Heart right ventricle (tissue), 16 donors: ENCODE measurements at regions not wholly inside any gene's neighbourhood (a gene's known extent, or its start where the extent isn't known, plus 50 kb on each side); places are given as distances from the start of the nearest gene placed in this dataset.

ENCODE experiments used
- ATAC-seq, 8 donors: fragments of 200-7000 bp; cut with Tn5 transposase; one replicate each; pipeline ENCODE4 v1.9.1; 2020; ENCODE audit warnings: mild to moderate bottlenecking in 8 of 8, moderate library complexity in 8 of 8, moderate number of reproducible peaks in 1 of 8
- DNase-seq, 2 donors: peaks; one replicate each; pipeline ENCODE4 v3.0.0-alpha.2; 2020
- H3K27ac ChIP-seq, 10 donors: fragments of 200-600 bp; sonication (generic) in 2 of 10; one replicate each; pipeline versions ENCODE4 v1.5.0 to v1.8.0; 2020 to 2022; ENCODE audit warnings: mild to moderate bottlenecking in 3 of 10
- H3K27me3 ChIP-seq, 7 donors: fragments of 200-600 bp; one replicate each; pipeline ENCODE4 v1.8.0; 2021 to 2022; ENCODE audit warnings: mild to moderate bottlenecking in 2 of 7
- H3K36me3 ChIP-seq, 9 donors: fragments of 200-600 bp; sonication (generic) in 1 of 9; one replicate each; pipeline versions ENCODE4 v1.5.0 to v1.8.0; 2020 to 2022; ENCODE audit warnings: mild to moderate bottlenecking in 2 of 9
- H3K4me1 ChIP-seq, 9 donors: fragments of 200-600 bp; sonication (generic) in 1 of 9; one replicate each; pipeline versions ENCODE4 v1.5.0 to v1.8.0; 2020 to 2022; ENCODE audit warnings: mild to moderate bottlenecking in 4 of 9
- H3K4me3 ChIP-seq, 10 donors: fragments of 200-600 bp; sonication (generic) in 2 of 10; one replicate each; pipeline versions ENCODE4 v1.5.0 to v1.8.0; 2020 to 2022; ENCODE audit warnings: mild to moderate bottlenecking in 7 of 10, moderate library complexity in 2 of 10
- H3K9me3 ChIP-seq, 11 donors: fragments of 200-600 bp in 10 of 11; sonication (generic) in 2 of 11; one replicate each; pipeline versions ENCODE4 v1.5.0 to v1.8.0; 2013 to 2022; ENCODE audit warnings: mild to moderate bottlenecking in 2 of 11, control low read depth in 1 of 11, moderate library complexity in 1 of 11
- CTCF ChIP-seq, 9 donors: fragments of 200-600 bp; sonication (generic) in 2 of 9; IDR thresholded peaks; one replicate each; pipeline versions ENCODE4 v1.5.0 to v1.8.0; 2021 to 2022; ENCODE audit warnings: antibody characterized with exemption in 9 of 9, mild to moderate bottlenecking in 5 of 9, moderate library complexity in 1 of 9
- WGBS, 2 donors: extraction: QIAGEN DNeasy Blood & Tissue Kit; methylation state at CpG; one replicate each; pipeline ENCODE4 v1.1.7; 2013; ENCODE audit warnings: inconsistent platforms in 1 of 2; 5-methylcytosine and 5-hydroxymethylcytosine counted together
- intact Hi-C, 10 donors: fragments of 100-400 bp; cut with DNase I; formaldehyde crosslinking; loops; one replicate each; pipeline versions ENCODE4 v1.11.1 to v1.14.2; 2022
- donor health status: Arrhythmogenic right ventricular cardiomyopathy.
- donor health status: ischemic (EF 13 %, LVEDD 7.1; RV severe dilation, severe dysfunction).
- donor health status: healthy with polysubstance abuse.
- donor health status: DM: no; HTN: yes; CAD: no.
- donor health status: DM: no; HTN: no; CAD: no.
- donor health status: ischemic (EF 25% LVEDD 6.9; RV normal size, moderate dysfunction).
- donor health status: ischemic (EF 25% LVEDD 5.7; RV mildly dilated, moderate dysfunction).
- donor health status: healthy.
- donor health status: DM: yes; HTN: yes; CAD: no.
- donor health status: Ischemic cardiomyopathy.
- donor health status: ischemic (EF 35%, LVEDD 5.7; RV mildly dilated, moderate dysfunction).
- donor health status: nonischemic (EF 11% LVEDD 7.7; RV severe dilation, severe dysfunction).
- donor health status: DM: yes; HTN: yes; CAD: no.
- donor health status: PGD.
- donor health status: ischemic (EF 29% LVEDD 5.4; RV normal size, mild dysfunction).
- donor health status: nonischemic (EF 23%, LVEDD 6.1; RV moderate dilation, normal function).

GRCh38 chr4:165654556-165654955, 218.5 kb upstream of the TLL1 start:
- Histone ChIP-seq H3K36me3 (no peaks in the 10 kb centered on the region), H3K4me3 (no peak overlapping the region), H3K27ac (no peak overlapping the region), H3K27me3 (no peaks in the 10 kb centered on the region), H3K4me1 (no peaks in the 10 kb centered on the region), H3K9me3 (peaks cover 0 to 15% (median 10%) of the 10 kb centered on the region in 11 donors)
- WGBS, 2 donors = 88 to 95% methylated on average over 2 of the region's 2 CpGs
- intact Hi-C loops = no loop called here
- DNase-seq = no peak
- ATAC-seq = no peak
- TF ChIP-seq CTCF (IDR thresholded peaks at IDR 0.05) = no peak

- TF ChIP-seq CTCF (IDR thresholded peaks at IDR 0.05) = no peak
- DNase-seq = no peak
- Histone ChIP-seq H3K27me3 (no peaks in the 10 kb centered on the region), H3K9me3 (peaks cover 0 to 15% (median 10%) of the 10 kb centered on the region in 11 donors), H3K27ac (no peak overlapping the region), H3K36me3 (no peaks in the 10 kb centered on the region), H3K4me3 (no peak overlapping the region), H3K4me1 (no peaks in the 10 kb centered on the region)
- intact Hi-C loops = no loop called here
- 47 to 56% methylated on average over 1 of the region's 1 CpG for WGBS, 2 donors
- ATAC-seq = no peak
Observed at GRCh38 chr4:165656399-165656798, 216.6 kb upstream of the TLL1 start.

GRCh38 chr4:165656829-165657490, 216.1 kb upstream of the TLL1 start:
- peaks cover 0 to 15% (median 10%) of the 10 kb centered on the region in 11 donors for H3K9me3 ChIP-seq
- H3K4me3 ChIP-seq = no peak overlapping the region
- H3K36me3 ChIP-seq = no peaks in the 10 kb centered on the region
- no peak for TF ChIP-seq CTCF (IDR thresholded peaks at IDR 0.05)
- WGBS, 2 donors = 62% methylated on average over 4 of the region's 4 CpGs
- H3K27me3 ChIP-seq = no peaks in the 10 kb centered on the region
- DNase-seq = no peak
- no peak for ATAC-seq
- no peaks in the 10 kb centered on the region for H3K4me1 ChIP-seq
- no peak overlapping the region for H3K27ac ChIP-seq
- intact Hi-C loops = no loop called here

- ATAC-seq = no peak
- Histone ChIP-seq H3K4me1 (peaks cover 0 to 5% (median 0%) of the 10 kb centered on the region in 9 donors), H3K36me3 (no peaks in the 10 kb centered on the region), H3K27me3 (no peaks in the 10 kb centered on the region), H3K27ac (no peak overlapping the region), H3K9me3 (no peaks in the 10 kb centered on the region), H3K4me3 (no peak overlapping the region)
- no peak for DNase-seq
- intact Hi-C loops = no loop called here
- 78 to 79% methylated on average over 2 of the region's 2 CpGs for WGBS, 2 donors
- no peak for TF ChIP-seq CTCF (IDR thresholded peaks at IDR 0.05)
Observed at GRCh38 chr4:165662341-165662740, 210.7 kb upstream of the TLL1 start.
